Osteocyte (in vitro differentiated cells): ENCODE measurements at regions not wholly inside any gene's neighbourhood (a gene's known extent, or its start where the extent isn't known, plus 50 kb on each side); places are given as distances from the start of the nearest gene placed in this dataset.
"Not testable (repeated sequence)": the region's sequence is repeated elsewhere in the genome, so short reads cannot be mapped to it uniquely, and the experiment has no call there.

Source experiments
- DNase-seq: peaks from one replicate; pipeline ENCODE4 v3.0.0; 2021; ENCODE audit warnings: mixed read lengths; ENCODE audit not compliant: unreplicated experiment; ENCODE audit errors: extremely low spot score
- H3K27ac Mint-ChIP-seq: one replicate; pipeline ENCODE4 v1.8.0; 2021; ENCODE audit warnings: mild to moderate bottlenecking, mixed read lengths; ENCODE audit not compliant: unreplicated experiment
- H3K27me3 Mint-ChIP-seq: one replicate; pipeline ENCODE4 v1.8.0; 2021; ENCODE audit warnings: mixed read lengths; ENCODE audit not compliant: unreplicated experiment
- H3K36me3 Mint-ChIP-seq: one replicate; pipeline ENCODE4 v1.8.0; 2021; ENCODE audit warnings: mixed read lengths; ENCODE audit not compliant: unreplicated experiment
- H3K4me1 Mint-ChIP-seq: one replicate; pipeline ENCODE4 v1.8.0; 2021; ENCODE audit warnings: mixed read lengths; ENCODE audit not compliant: unreplicated experiment
- H3K4me3 Mint-ChIP-seq: one replicate; pipeline ENCODE4 v1.8.0; 2021; ENCODE audit warnings: mild to moderate bottlenecking, moderate library complexity, mixed read lengths; ENCODE audit not compliant: unreplicated experiment
- H3K9me3 Mint-ChIP-seq: one replicate; pipeline ENCODE4 v1.8.0; 2021; ENCODE audit warnings: mixed read lengths; ENCODE audit not compliant: unreplicated experiment
- TF ChIP-seq, protein P1 (sequence below): fragments of 200-600 bp; sonication (generic); IDR thresholded peaks from 2 replicates; pipeline ENCODE4 v1.5.0; 2021; ENCODE audit warnings: antibody characterized with exemption, mild to moderate bottlenecking, moderate library complexity

DNA sequence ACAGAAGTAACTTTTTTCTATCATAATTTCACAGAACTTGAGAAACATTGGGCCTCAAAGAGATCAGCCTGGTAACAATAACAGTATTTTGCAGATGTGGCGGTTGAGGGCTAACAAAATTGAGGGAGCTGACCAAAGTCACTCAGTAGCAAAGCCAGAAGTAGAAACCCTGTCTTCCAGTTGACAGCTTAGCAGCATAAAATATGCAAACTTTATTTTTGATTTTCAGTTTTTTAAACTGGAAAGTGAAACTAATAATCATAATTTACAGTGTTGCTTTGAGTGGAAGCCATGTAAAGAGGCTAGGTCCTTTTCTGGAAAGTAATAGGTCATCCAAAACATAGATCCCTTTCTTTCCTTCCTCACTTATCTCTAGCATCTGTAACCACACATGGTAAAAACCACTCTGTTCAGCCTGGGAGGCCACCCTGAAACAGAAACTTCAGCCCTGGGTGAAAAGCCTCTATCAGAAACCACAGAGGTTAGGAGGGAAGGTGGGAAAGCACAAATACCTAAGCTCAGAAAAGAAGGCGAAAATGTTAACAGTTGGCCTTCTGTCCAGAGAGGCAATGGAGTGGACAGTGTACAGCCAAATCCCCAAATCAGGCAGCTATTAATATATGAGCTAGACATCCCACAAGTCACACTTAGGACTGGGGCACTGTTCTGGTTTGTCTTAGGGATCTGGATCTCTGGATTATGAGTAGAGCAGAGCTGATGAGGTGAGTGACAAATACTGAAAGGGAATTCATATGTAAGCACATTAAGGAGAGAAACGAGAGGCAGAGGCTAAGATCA is 61.1 kb upstream of the ARSJ start:
- no peak overlapping the region for H3K27ac Mint-ChIP-seq
- H3K4me1 Mint-ChIP-seq, result no peaks in the 10 kb centered on the region
- no peak for DNase-seq
- TF ChIP-seq, protein P1, sequence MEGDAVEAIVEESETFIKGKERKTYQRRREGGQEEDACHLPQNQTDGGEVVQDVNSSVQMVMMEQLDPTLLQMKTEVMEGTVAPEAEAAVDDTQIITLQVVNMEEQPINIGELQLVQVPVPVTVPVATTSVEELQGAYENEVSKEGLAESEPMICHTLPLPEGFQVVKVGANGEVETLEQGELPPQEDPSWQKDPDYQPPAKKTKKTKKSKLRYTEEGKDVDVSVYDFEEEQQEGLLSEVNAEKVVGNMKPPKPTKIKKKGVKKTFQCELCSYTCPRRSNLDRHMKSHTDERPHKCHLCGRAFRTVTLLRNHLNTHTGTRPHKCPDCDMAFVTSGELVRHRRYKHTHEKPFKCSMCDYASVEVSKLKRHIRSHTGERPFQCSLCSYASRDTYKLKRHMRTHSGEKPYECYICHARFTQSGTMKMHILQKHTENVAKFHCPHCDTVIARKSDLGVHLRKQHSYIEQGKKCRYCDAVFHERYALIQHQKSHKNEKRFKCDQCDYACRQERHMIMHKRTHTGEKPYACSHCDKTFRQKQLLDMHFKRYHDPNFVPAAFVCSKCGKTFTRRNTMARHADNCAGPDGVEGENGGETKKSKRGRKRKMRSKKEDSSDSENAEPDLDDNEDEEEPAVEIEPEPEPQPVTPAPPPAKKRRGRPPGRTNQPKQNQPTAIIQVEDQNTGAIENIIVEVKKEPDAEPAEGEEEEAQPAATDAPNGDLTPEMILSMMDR, result no peak
- no peaks in the 10 kb centered on the region for H3K9me3 Mint-ChIP-seq
- H3K4me3 Mint-ChIP-seq, result no peak overlapping the region
- H3K27me3 Mint-ChIP-seq, result no peaks in the 10 kb centered on the region
- H3K36me3 Mint-ChIP-seq, result no peaks in the 10 kb centered on the region

DNA sequence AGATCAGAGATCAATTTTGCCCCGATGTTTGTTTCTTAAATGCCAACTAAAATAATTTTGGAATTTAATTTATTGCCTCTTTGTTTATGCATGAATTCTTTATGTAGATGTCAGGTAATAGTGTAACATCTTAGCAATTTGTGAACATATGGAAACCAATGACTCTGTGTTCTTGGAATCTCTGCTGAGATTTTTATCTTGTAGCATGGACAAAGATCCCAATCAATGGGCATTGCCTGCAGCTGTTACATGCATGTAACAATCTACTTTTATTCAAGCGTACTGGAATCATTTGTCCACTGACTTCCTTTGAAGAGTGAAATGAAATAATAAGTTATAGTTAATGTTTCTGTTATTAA is 61.6 kb upstream of the ARSJ start:
- Mint-ChIP-seq H3K4me1 (no peaks in the 10 kb centered on the region), H3K36me3 (no peaks in the 10 kb centered on the region), H3K27me3 (no peaks in the 10 kb centered on the region), H3K27ac (no peak overlapping the region), H3K4me3 (no peak overlapping the region), H3K9me3 (no peaks in the 10 kb centered on the region)
- TF ChIP-seq, protein P1, result no peak
- DNase-seq, result no peak

DNA sequence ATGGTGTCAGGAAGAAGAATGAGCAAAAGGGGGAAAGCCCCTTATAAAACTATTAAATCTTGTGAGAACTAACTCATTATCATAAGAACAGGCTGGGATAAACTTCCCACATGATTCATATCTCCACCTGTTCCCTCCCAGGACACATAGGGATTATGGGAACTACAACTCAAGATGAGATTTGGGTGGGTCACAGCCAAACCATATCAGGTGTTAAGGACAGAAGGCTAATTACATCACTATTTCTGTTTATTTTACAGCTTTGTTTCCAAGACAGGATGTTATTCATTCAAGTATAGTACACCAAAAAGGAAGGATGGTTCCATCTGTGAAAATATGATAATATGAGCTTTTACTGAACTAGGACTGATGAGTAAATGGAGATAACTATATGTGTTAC is 63.7 kb upstream of the ARSJ start:
- Mint-ChIP-seq H3K36me3 (no peaks in the 10 kb centered on the region), H3K4me1 (no peaks in the 10 kb centered on the region), H3K9me3 (no peaks in the 10 kb centered on the region), H3K27me3 (no peaks in the 10 kb centered on the region), H3K4me3 (no peak overlapping the region), H3K27ac (no peak overlapping the region)
- no peak for DNase-seq
- TF ChIP-seq, protein P1, result no peak

DNA sequence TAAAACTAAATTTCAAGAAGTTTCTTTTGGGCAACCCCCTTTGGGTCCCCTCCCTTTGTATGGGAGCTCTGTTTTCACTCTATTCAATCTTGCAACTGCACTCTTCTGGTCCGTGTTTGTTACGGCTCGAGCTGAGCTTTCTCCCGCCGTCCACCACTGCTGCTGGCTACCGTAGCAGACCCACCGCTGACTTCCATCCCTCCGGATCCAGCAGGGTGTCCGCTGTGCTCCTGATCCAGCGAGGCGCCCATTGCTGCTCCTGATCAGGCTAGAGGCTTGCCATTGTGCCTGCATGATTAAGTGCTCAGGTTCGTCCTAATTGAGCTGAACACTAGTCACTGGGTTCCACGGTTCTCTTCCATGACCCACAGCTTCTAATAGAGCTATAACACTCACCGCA is 64.9 kb upstream of the ARSJ start:
- not testable (repeated sequence) for H3K27me3 Mint-ChIP-seq, H3K4me3 Mint-ChIP-seq, H3K4me1 Mint-ChIP-seq, H3K36me3 Mint-ChIP-seq, DNase-seq, H3K9me3 Mint-ChIP-seq, H3K27ac Mint-ChIP-seq

DNA sequence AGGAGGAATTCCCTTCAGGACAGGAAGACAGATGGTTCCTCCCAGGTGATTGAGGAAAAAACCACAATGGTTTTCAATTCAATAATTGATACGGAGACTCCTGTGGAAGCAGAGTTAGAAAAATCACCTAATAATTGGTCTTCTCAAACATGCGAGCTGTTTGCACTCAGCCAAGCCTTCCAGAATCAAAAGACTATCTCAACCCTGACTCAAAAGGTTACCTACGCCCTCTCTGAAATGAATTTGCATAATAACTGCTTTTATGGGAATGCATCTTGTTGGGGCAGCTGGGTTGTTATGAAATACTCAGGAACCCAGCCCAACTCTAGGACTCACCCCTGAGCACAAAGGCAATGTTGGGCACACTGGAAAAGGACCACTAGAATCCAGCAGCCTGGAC is 66.9 kb upstream of the ARSJ start:
- DNase-seq, result no peak
- Mint-ChIP-seq H3K4me1 (no peaks in the 10 kb centered on the region), H3K27ac (no peak overlapping the region), H3K36me3 (no peaks in the 10 kb centered on the region), H3K9me3 (no peaks in the 10 kb centered on the region), H3K4me3 (no peak overlapping the region), H3K27me3 (no peaks in the 10 kb centered on the region)
- TF ChIP-seq, protein P1, result no peak

DNA sequence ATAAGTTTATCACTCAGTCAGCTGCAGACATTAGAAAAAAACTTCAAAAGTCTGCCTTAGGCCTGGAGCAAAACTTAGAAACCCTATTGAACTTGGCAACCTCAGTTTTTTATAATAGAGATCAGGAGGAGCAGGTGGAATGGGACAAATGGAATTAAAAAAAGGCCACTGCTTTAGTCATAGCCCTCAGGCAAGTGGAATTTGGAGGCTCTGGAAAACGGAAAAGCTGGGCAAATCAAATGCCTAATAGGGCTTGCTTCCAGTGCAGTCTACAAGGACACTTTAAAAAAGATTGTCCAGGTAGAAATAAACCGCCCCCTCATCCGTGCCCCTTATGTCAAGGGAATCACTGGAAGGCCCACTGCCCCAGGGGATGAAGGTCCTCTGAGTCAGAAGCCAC is 68.7 kb upstream of the ARSJ start:
- not testable (repeated sequence) for H3K36me3 Mint-ChIP-seq, H3K4me3 Mint-ChIP-seq, H3K27ac Mint-ChIP-seq, H3K27me3 Mint-ChIP-seq, H3K9me3 Mint-ChIP-seq, H3K4me1 Mint-ChIP-seq, DNase-seq
